ENCODE measurements at regions not wholly inside any gene's neighbourhood (a gene's known extent, or its start where the extent isn't known, plus 50 kb on each side); places are given as distances from the start of the nearest gene placed in this dataset.

- H3K27me3 ChIP-seq (ENCODE audit: insufficient read depth, poor library complexity, severe bottlenecking) = no peaks in the 10 kb centered on the region
- no peaks in the 10 kb centered on the region for H3K9me3 ChIP-seq (ENCODE audit: severe bottlenecking)
- ATAC-seq (ENCODE audit: low read depth) (peak; percentile 99), DNase-seq (ENCODE audit: low spot score) (peak; percentile 96)
- no peaks in the 10 kb centered on the region for H3K36me3 ChIP-seq (ENCODE audit: low read depth)
- H3K27ac ChIP-seq (ENCODE audit: poor library complexity, severe bottlenecking) = peak overlapping the region; percentile 77
- H3K4me3 ChIP-seq (ENCODE audit: severe bottlenecking) = no peak overlapping the region
- TF ChIP-seq CTCF (IDR thresholded peaks at IDR 0.05; ENCODE audit: poor library complexity, severe bottlenecking) = no peak
- H3K4me1 ChIP-seq (ENCODE audit: insufficient read depth, poor library complexity, severe bottlenecking) = peaks cover 18% of the 10 kb centered on the region
Measured at GRCh38 chr11:13098063-13098462, 88.9 kb downstream of the RASSF10 start.

GRCh38 chr11:13098616-13099289 is 89.6 kb downstream of the RASSF10 start:
- ATAC-seq (ENCODE audit: low read depth) (peak; percentile 21; the same call in 1 of the 3 replicates), DNase-seq (ENCODE audit: low spot score) (no peak)
- no peak for TF ChIP-seq CTCF (IDR thresholded peaks at IDR 0.05; ENCODE audit: poor library complexity, severe bottlenecking)

GRCh38 chr11:13101644-13102512 is 92.8 kb downstream of the RASSF10 start:
- no peaks in the 10 kb centered on the region for H3K27me3 ChIP-seq (ENCODE audit: insufficient read depth, poor library complexity, severe bottlenecking)
- no peak for DNase-seq (ENCODE audit: low spot score)
- H3K9me3 ChIP-seq (ENCODE audit: severe bottlenecking) = no peaks in the 10 kb centered on the region
- no peaks in the 10 kb centered on the region for H3K36me3 ChIP-seq (ENCODE audit: low read depth)
- peaks cover 18% of the 10 kb centered on the region for H3K4me1 ChIP-seq (ENCODE audit: insufficient read depth, poor library complexity, severe bottlenecking)
- no peak for TF ChIP-seq CTCF (IDR thresholded peaks at IDR 0.05; ENCODE audit: poor library complexity, severe bottlenecking)
- ATAC-seq (ENCODE audit: low read depth) = no peak
- H3K4me3 ChIP-seq (ENCODE audit: severe bottlenecking) = no peak overlapping the region
- no peak overlapping the region for H3K27ac ChIP-seq (ENCODE audit: poor library complexity, severe bottlenecking)

More at GRCh38 chr11:13098616-13099289, 89.6 kb downstream of the RASSF10 start:
- Histone ChIP-seq H3K27ac (ENCODE audit: poor library complexity, severe bottlenecking) (peak overlapping the region; percentile 77), H3K4me1 (ENCODE audit: insufficient read depth, poor library complexity, severe bottlenecking) (peaks cover 18% of the 10 kb centered on the region), H3K36me3 (ENCODE audit: low read depth) (no peaks in the 10 kb centered on the region), H3K4me3 (ENCODE audit: severe bottlenecking) (no peak overlapping the region), H3K27me3 (ENCODE audit: insufficient read depth, poor library complexity, severe bottlenecking) (no peaks in the 10 kb centered on the region), H3K9me3 (ENCODE audit: severe bottlenecking) (no peaks in the 10 kb centered on the region)

- DNase-seq (ENCODE audit: low spot score) = no peak
- H3K36me3 ChIP-seq (ENCODE audit: low read depth) = no peaks in the 10 kb centered on the region
- no peaks in the 10 kb centered on the region for H3K27me3 ChIP-seq (ENCODE audit: insufficient read depth, poor library complexity, severe bottlenecking)
- no peaks in the 10 kb centered on the region for H3K9me3 ChIP-seq (ENCODE audit: severe bottlenecking)
- H3K4me1 ChIP-seq (ENCODE audit: insufficient read depth, poor library complexity, severe bottlenecking) = peaks cover 12% of the 10 kb centered on the region
- ATAC-seq (ENCODE audit: low read depth) = no peak
- H3K4me3 ChIP-seq (ENCODE audit: severe bottlenecking) = no peak overlapping the region
- no peak overlapping the region for H3K27ac ChIP-seq (ENCODE audit: poor library complexity, severe bottlenecking)
- no peak for TF ChIP-seq CTCF (IDR thresholded peaks at IDR 0.05; ENCODE audit: poor library complexity, severe bottlenecking)
Measured at GRCh38 chr11:13102513-13102840, 93.4 kb downstream of the RASSF10 start.

All from RWPE2 (cell line).